ENCODE measurements at regions not wholly inside any gene's neighbourhood (a gene's known extent, or its start where the extent isn't known, plus 50 kb on each side); places are given as distances from the start of the nearest gene placed in this dataset.
A peak's percentile ranks its signal among the peaks of the same experiment; 100 is the strongest.

DNA sequence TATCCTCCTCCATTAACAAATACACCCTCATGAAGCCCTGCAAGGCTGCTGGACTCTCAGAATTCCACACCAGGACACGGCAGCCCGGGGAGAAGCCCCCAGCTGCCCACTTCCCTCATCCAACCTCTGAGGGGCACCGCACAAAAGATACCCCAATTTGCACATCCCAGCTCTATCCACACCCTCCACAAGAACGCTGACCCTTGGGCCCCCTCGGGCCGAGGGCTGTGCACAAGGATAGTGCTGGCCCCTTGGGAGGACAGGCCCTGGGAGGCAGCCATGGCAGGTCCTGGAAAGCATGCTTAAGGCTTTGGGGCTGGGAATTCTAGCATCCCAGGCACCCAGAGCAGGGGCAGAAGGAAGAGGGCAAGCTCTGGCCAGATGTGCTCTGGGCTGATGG lies 77.4 kb upstream of the PRNP start:
- 77 to 84% (median 84%) methylated on average over 6 of the region's 6 CpGs for WGBS, 3 donors
- Histone ChIP-seq H3K4me1 (peaks cover 14% of the 10 kb centered on the region), H3K36me3 (ENCODE audit: insufficient read depth in 1 of 2, low read depth in 1 of 2) (no peaks in the 10 kb centered on the region), H3K4me3 (no peak overlapping the region), H3K27ac (no peak overlapping the region), H3K9me3 (no peaks in the 10 kb centered on the region), H3K27me3 (ENCODE audit: insufficient read depth in 3 of 3, low read length in 2 of 3) (peaks cover 0 to 8% (median 0%) of the 10 kb centered on the region in 3 donors)
- DNase-seq (no peak), ATAC-seq (no peak)
- intact Hi-C loops (cut with DNase I) = loop anchor here (2.0 to 10.0 kb wide), 2 partner anchors 112 to 486 kb away; partner anchors contain the start of gene PRND (in 1 of the 2)
- TF ChIP-seq, protein P1, sequence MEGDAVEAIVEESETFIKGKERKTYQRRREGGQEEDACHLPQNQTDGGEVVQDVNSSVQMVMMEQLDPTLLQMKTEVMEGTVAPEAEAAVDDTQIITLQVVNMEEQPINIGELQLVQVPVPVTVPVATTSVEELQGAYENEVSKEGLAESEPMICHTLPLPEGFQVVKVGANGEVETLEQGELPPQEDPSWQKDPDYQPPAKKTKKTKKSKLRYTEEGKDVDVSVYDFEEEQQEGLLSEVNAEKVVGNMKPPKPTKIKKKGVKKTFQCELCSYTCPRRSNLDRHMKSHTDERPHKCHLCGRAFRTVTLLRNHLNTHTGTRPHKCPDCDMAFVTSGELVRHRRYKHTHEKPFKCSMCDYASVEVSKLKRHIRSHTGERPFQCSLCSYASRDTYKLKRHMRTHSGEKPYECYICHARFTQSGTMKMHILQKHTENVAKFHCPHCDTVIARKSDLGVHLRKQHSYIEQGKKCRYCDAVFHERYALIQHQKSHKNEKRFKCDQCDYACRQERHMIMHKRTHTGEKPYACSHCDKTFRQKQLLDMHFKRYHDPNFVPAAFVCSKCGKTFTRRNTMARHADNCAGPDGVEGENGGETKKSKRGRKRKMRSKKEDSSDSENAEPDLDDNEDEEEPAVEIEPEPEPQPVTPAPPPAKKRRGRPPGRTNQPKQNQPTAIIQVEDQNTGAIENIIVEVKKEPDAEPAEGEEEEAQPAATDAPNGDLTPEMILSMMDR (IDR thresholded peaks at IDR 0.05) = no peak

DNA sequence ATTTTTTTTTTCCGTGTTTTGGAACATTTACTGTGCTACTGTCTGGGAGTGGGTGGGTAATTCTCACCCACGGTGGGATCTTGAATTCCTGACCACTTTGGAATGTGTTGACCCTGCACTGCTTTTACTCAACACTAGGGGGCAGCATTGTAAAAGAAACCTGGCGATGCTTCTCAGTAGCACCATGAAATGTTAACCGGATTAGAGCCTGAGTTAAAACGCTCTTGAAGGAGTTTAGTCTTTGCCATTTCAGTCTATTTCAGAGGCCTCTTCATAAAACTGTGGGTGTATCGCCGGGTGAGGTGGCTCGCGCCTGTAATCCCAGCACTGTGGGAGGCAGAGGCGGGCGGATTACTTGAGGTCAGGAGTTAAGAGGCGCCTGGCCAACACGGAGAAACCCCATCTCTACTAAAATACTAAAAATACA lies 79.0 kb upstream of the PRNP start:
- Histone ChIP-seq H3K4me1 (no peaks in the 10 kb centered on the region), H3K36me3 (ENCODE audit: insufficient read depth in 1 of 2, low read depth in 1 of 2) (no peaks in the 10 kb centered on the region), H3K27ac (no peak overlapping the region), H3K9me3 (no peaks in the 10 kb centered on the region), H3K27me3 (ENCODE audit: insufficient read depth in 3 of 3, low read length in 2 of 3) (peaks cover 0 to 18% (median 1%) of the 10 kb centered on the region in 3 donors), H3K4me3 (peak overlapping the region; percentile 19)
- intact Hi-C loops (cut with DNase I) = loop anchor here in 1 of 2 donors (1.0 to 10.0 kb wide), 2 partner anchors 113 to 488 kb away; no protein-coding TSS in a partner anchor
- ATAC-seq = peak; percentile 84 to 93 (median 88)
- TF ChIP-seq, protein P1 (IDR thresholded peaks at IDR 0.05) = peak; percentile 95
- no peak for DNase-seq
- 19 to 24% (median 19%) methylated on average over 13 of the region's 13 CpGs for WGBS, 3 donors

DNA sequence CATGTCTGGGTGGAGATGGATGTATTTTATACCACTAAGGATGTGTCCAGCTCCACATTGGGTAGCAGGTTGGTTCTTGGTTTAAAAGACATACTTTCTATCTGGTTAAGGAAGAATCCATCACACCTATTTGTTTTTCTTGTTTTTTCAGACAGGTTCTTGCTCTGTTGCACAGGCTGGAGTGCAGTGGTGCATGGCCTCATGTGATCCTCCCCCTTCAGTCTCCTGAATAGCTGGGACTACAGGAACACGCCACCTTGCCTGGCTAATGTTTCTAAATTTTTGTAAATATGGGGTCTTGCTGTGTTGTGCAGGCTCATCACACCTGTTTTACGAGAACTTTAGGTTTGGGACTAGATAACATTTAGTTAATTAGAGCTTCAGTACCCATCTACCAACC lies 80.2 kb upstream of the PRNP start:
- Histone ChIP-seq H3K4me1 (no peaks in the 10 kb centered on the region), H3K27ac (no peak overlapping the region), H3K36me3 (ENCODE audit: insufficient read depth in 1 of 2, low read depth in 1 of 2) (no peaks in the 10 kb centered on the region), H3K27me3 (ENCODE audit: insufficient read depth in 3 of 3, low read length in 2 of 3) (peaks cover 0 to 18% (median 2%) of the 10 kb centered on the region in 3 donors), H3K4me3 (no peak overlapping the region), H3K9me3 (no peaks in the 10 kb centered on the region)
- intact Hi-C loops (cut with DNase I) = loop anchor here in 1 of 2 donors (10.0 kb wide), 1 partner anchor 489 kb away; no protein-coding TSS in a partner anchor
- TF ChIP-seq, protein P1 (IDR thresholded peaks at IDR 0.05) = no peak
- DNase-seq (no peak), ATAC-seq (no peak)
- WGBS, 3 donors = 89 to 94% (median 93%) methylated on average over 2 of the region's 2 CpGs

DNA sequence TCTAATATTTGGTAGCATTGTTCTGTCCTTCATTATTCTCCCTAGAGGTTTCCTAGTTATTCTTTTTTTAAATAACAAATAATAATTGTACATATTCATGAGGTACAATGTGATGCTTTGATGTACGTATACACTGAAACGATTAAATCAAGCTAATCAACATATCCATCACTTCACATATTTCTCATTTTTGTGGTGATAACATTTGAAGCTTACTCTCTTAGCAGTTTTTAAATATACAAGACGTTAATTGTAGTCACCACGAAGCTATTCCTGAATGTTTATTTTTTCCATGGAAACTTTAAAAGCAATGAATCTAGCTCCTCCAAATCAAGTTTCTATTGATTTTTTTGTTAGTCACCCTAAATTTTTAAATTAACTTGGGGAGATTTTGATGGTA lies 81.1 kb upstream of the PRNP start:
- WGBS, 3 donors = 82 to 83% (median 83%) methylated on average over 4 of the region's 4 CpGs
- TF ChIP-seq, protein P1 (IDR thresholded peaks at IDR 0.05) = no peak
- no peaks in the 10 kb centered on the region for H3K4me1 ChIP-seq
- H3K36me3 ChIP-seq (ENCODE audit: insufficient read depth in 1 of 2, low read depth in 1 of 2) = no peaks in the 10 kb centered on the region
- H3K27me3 ChIP-seq (ENCODE audit: insufficient read depth in 3 of 3, low read length in 2 of 3) = peaks cover 0 to 18% (median 2%) of the 10 kb centered on the region in 3 donors
- no peaks in the 10 kb centered on the region for H3K9me3 ChIP-seq
- intact Hi-C loops (cut with DNase I) = loop anchor here in 1 of 2 donors (10.0 kb wide), 1 partner anchor 490 kb away; no protein-coding TSS in a partner anchor
- no peak for ATAC-seq
- no peak for DNase-seq
- no peak overlapping the region for H3K27ac ChIP-seq
- no peak overlapping the region for H3K4me3 ChIP-seq

DNA sequence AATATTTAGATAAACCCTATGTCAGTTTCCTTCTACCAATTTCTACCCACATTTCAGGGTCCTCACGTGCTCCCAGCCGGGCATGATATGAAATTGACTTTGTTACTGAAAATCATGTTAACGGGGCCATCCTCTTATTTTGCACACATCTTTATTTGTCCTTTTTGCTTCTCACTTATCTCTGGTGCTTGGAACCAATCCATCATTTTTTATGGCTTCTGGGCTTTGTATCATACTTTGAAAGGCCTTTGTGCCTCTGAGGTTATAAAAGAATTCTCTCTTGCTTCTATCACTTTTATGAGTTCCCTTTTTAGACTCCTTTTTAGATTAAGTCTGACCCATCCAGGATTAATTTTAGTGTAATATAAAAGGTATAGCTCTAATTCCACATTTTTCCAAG lies 81.7 kb upstream of the PRNP start:
- no peak for DNase-seq
- TF ChIP-seq, protein P1 (IDR thresholded peaks at IDR 0.05) = no peak
- Histone ChIP-seq H3K27ac (no peak overlapping the region), H3K9me3 (no peaks in the 10 kb centered on the region), H3K4me3 (no peak overlapping the region), H3K4me1 (no peaks in the 10 kb centered on the region), H3K36me3 (ENCODE audit: insufficient read depth in 1 of 2, low read depth in 1 of 2) (no peaks in the 10 kb centered on the region), H3K27me3 (ENCODE audit: insufficient read depth in 3 of 3, low read length in 2 of 3) (peaks cover 0 to 18% (median 2%) of the 10 kb centered on the region in 3 donors)
- no peak for ATAC-seq
- intact Hi-C loops (cut with DNase I) = loop anchor here in 1 of 2 donors (10.0 kb wide), 1 partner anchor 490 kb away; no protein-coding TSS in a partner anchor
- WGBS, 3 donors = 69 to 79% (median 72%) methylated on average over 3 of the region's 3 CpGs
